ENCODE measurements at regions not wholly inside any gene's neighbourhood (a gene's known extent, or its start where the extent isn't known, plus 50 kb on each side); places are given as distances from the start of the nearest gene placed in this dataset.

GRCh38 chr7:42461537-42461936, 224.5 kb upstream of the GLI3 start:
- no peak overlapping the region for H3K4me3 ChIP-seq (ENCODE audit: low read length)
- intact Hi-C loops (cut with DNase I): no loop called here
- DNase-seq (no peak), ATAC-seq (no peak)
- H3K9me3 ChIP-seq (ENCODE audit: control insufficient read depth, low read length): no peaks in the 10 kb centered on the region
- 88% methylated on average over 1 of the region's 1 CpG for WGBS
- no peaks in the 10 kb centered on the region for H3K4me1 ChIP-seq (ENCODE audit: control insufficient read depth, insufficient read depth, low read length)
- no peak overlapping the region for H3K27ac ChIP-seq (ENCODE audit: low read length)
- H3K27me3 ChIP-seq (ENCODE audit: control insufficient read depth, insufficient read depth): no peaks in the 10 kb centered on the region

DNA sequence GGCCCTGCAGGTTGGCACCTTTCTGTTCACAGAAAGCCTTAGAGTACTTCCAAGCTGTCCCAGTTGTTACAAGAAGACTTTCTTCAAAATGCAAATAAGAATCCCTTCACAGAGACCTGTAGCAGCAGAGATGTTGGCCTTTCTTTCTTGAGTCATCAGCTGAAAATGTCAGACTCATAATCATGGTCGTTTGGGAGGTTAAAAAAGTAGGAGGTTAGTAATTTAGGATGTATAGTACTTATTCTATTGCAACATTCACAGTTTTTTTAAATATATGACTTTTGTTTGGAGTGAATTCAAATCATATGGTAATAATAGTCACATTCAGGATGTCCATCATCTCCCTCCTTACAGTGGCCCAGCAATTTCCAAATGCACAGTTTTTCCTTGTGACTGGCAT, 223.9 kb upstream of the GLI3 start:
- H3K27me3 ChIP-seq (ENCODE audit: control insufficient read depth, insufficient read depth): no peaks in the 10 kb centered on the region
- H3K9me3 ChIP-seq (ENCODE audit: control insufficient read depth, low read length): no peaks in the 10 kb centered on the region
- H3K27ac ChIP-seq (ENCODE audit: low read length): no peak overlapping the region
- H3K4me3 ChIP-seq (ENCODE audit: low read length): no peak overlapping the region
- 57% methylated on average over 1 of the region's 1 CpG for WGBS
- DNase-seq (no peak), ATAC-seq (no peak)
- H3K4me1 ChIP-seq (ENCODE audit: control insufficient read depth, insufficient read depth, low read length): no peaks in the 10 kb centered on the region
- intact Hi-C loops (cut with DNase I): no loop called here

DNA sequence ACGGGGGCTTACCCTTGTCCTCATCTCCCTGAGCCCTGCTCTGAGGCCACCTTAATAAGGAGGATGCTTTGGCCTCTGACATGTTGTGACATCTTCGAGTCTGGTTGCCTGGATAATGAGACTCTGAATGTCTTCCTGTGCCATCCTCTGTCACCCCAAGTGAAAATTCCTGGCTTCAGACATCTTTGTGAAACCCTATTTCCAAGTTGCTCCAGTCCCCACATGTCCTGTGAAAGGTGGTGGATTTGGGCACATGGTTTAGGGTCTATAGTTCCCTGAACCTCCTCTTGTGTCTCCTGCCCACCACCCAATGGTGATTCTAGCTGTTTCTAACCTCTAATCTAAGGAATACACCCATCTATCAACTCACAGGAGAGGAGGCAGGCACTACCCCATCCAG, 223.1 kb upstream of the GLI3 start:
- H3K27ac ChIP-seq (ENCODE audit: low read length): no peak overlapping the region
- H3K9me3 ChIP-seq (ENCODE audit: control insufficient read depth, low read length): no peaks in the 10 kb centered on the region
- ATAC-seq (no peak), DNase-seq (no peak)
- intact Hi-C loops (cut with DNase I): no loop called here
- WGBS: 70% methylated on average over 2 of the region's 2 CpGs
- H3K4me1 ChIP-seq (ENCODE audit: control insufficient read depth, insufficient read depth, low read length): no peaks in the 10 kb centered on the region
- no peak overlapping the region for H3K4me3 ChIP-seq (ENCODE audit: low read length)
- H3K27me3 ChIP-seq (ENCODE audit: control insufficient read depth, insufficient read depth): no peaks in the 10 kb centered on the region

- DNase-seq (no peak), ATAC-seq (no peak)
- Histone ChIP-seq H3K4me1 (ENCODE audit: control insufficient read depth, insufficient read depth, low read length) (no peaks in the 10 kb centered on the region), H3K9me3 (ENCODE audit: control insufficient read depth, low read length) (no peaks in the 10 kb centered on the region), H3K27ac (ENCODE audit: low read length) (no peak overlapping the region), H3K4me3 (ENCODE audit: low read length) (no peak overlapping the region), H3K27me3 (ENCODE audit: control insufficient read depth, insufficient read depth) (no peaks in the 10 kb centered on the region)
- WGBS: 65% methylated on average over 3 of the region's 3 CpGs
- intact Hi-C loops (cut with DNase I): no loop called here
Measured at GRCh38 chr7:42457663-42458062, 220.7 kb upstream of the GLI3 start.

GRCh38 chr7:42456756-42457276, 219.8 kb upstream of the GLI3 start:
- WGBS: 64% methylated on average over 4 of the region's 4 CpGs
- Histone ChIP-seq H3K4me1 (ENCODE audit: control insufficient read depth, insufficient read depth, low read length) (no peaks in the 10 kb centered on the region), H3K27ac (ENCODE audit: low read length) (no peak overlapping the region), H3K9me3 (ENCODE audit: control insufficient read depth, low read length) (no peaks in the 10 kb centered on the region), H3K4me3 (ENCODE audit: low read length) (no peak overlapping the region), H3K27me3 (ENCODE audit: control insufficient read depth, insufficient read depth) (no peaks in the 10 kb centered on the region)
- DNase-seq (no peak), ATAC-seq (no peak)
- intact Hi-C loops (cut with DNase I): no loop called here

DNA sequence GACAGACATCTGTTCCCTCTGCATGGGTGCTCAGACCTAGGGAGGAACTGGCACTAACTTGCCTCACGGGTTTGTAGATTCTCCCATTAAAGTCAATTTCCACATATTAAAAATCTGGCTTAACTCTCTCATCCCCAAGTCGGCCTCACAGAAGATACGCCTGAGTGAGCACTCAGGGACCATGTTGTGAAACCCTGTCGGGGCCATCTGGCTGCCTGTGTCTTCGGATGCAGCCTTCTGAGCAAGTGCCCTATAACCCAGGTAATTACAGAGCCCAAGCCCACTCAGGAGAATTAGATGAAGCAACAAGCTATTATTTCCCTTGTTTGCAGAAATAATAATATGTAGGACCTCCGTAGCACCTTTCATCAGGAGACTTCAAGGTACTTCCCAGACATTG, 219.3 kb upstream of the GLI3 start:
- no peak overlapping the region for H3K27ac ChIP-seq (ENCODE audit: low read length)
- no peak overlapping the region for H3K4me3 ChIP-seq (ENCODE audit: low read length)
- no peaks in the 10 kb centered on the region for H3K27me3 ChIP-seq (ENCODE audit: control insufficient read depth, insufficient read depth)
- DNase-seq (no peak), ATAC-seq (no peak)
- no peaks in the 10 kb centered on the region for H3K9me3 ChIP-seq (ENCODE audit: control insufficient read depth, low read length)
- WGBS: 81% methylated on average over 6 of the region's 6 CpGs
- intact Hi-C loops (cut with DNase I): no loop called here
- H3K4me1 ChIP-seq (ENCODE audit: control insufficient read depth, insufficient read depth, low read length): no peaks in the 10 kb centered on the region

DNA sequence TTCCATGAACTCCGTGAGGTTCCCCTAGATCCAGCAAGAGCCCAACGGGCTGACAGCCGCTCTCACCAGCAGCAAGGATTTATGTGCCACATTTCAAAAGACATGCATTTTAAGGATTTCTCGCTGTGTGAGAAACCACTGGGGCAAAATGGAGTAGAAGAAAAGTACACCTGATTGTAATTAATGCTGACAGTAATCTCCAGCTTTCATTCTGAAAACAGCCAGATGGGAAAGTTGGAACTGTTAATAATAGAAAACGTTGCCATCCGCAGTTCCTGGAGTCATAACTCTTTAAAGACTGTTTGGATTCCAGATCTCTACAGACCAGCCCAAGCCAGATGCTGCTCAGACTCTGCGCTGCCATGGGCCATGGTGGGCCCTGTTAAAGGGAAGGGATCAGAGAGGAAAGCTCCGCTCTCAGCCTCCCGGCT, 216.9 kb upstream of the GLI3 start:
- no peak for ATAC-seq
- 71% methylated on average over 9 of the region's 9 CpGs for WGBS
- intact Hi-C loops (cut with DNase I): no loop called here
- Histone ChIP-seq H3K4me1 (ENCODE audit: control insufficient read depth, insufficient read depth, low read length) (no peaks in the 10 kb centered on the region), H3K27ac (ENCODE audit: low read length) (no peak overlapping the region), H3K4me3 (ENCODE audit: low read length) (no peak overlapping the region), H3K9me3 (ENCODE audit: control insufficient read depth, low read length) (no peaks in the 10 kb centered on the region), H3K27me3 (ENCODE audit: control insufficient read depth, insufficient read depth) (no peaks in the 10 kb centered on the region)
- no peak for DNase-seq

DNA sequence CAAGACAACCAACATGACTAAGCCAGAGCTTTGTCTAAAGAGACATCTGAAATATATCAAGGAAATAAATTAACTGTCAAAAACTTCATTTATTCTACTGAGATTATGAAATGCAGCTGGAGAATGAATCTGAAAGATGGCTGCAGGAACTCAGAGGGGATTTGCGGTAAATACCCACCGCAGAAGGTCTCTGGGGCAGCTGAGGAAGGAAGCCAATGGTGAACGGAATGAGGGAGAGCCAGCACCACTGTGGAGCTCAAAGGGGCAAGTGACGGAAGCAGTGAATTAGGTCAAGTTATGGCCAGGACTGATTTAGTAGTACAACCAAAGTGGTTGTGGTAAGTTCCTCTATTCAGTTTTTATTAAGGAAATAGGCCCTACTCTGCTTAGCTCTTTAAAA, 215.3 kb upstream of the GLI3 start:
- Histone ChIP-seq H3K27me3 (ENCODE audit: control insufficient read depth, insufficient read depth) (no peaks in the 10 kb centered on the region), H3K27ac (ENCODE audit: low read length) (no peak overlapping the region), H3K4me3 (ENCODE audit: low read length) (no peak overlapping the region), H3K9me3 (ENCODE audit: control insufficient read depth, low read length) (no peaks in the 10 kb centered on the region), H3K4me1 (ENCODE audit: control insufficient read depth, insufficient read depth, low read length) (no peaks in the 10 kb centered on the region)
- intact Hi-C loops (cut with DNase I): no loop called here
- 86% methylated on average over 4 of the region's 4 CpGs for WGBS
- no peak for DNase-seq
- no peak for ATAC-seq

- DNase-seq (no peak), ATAC-seq (no peak)
- Histone ChIP-seq H3K4me3 (ENCODE audit: low read length) (no peak overlapping the region), H3K9me3 (ENCODE audit: control insufficient read depth, low read length) (no peaks in the 10 kb centered on the region), H3K27me3 (ENCODE audit: control insufficient read depth, insufficient read depth) (no peaks in the 10 kb centered on the region), H3K27ac (ENCODE audit: low read length) (no peak overlapping the region), H3K4me1 (ENCODE audit: control insufficient read depth, insufficient read depth, low read length) (no peaks in the 10 kb centered on the region)
- intact Hi-C loops (cut with DNase I): no loop called here
- WGBS: 91% methylated on average over 5 of the region's 5 CpGs
Measured at GRCh38 chr7:42449431-42449830, 212.4 kb upstream of the GLI3 start.

GRCh38 chr7:42448901-42449300, 211.9 kb upstream of the GLI3 start:
- no peak for DNase-seq
- no peaks in the 10 kb centered on the region for H3K4me1 ChIP-seq (ENCODE audit: control insufficient read depth, insufficient read depth, low read length)

GRCh38 chr7:42445691-42446090, 208.7 kb upstream of the GLI3 start:
- Histone ChIP-seq H3K27me3 (ENCODE audit: control insufficient read depth, insufficient read depth) (no peaks in the 10 kb centered on the region), H3K9me3 (ENCODE audit: control insufficient read depth, low read length) (no peaks in the 10 kb centered on the region), H3K4me3 (ENCODE audit: low read length) (no peak overlapping the region), H3K4me1 (ENCODE audit: control insufficient read depth, insufficient read depth, low read length) (no peaks in the 10 kb centered on the region), H3K27ac (ENCODE audit: low read length) (no peak overlapping the region)
- intact Hi-C loops (cut with DNase I): no loop called here
- DNase-seq (no peak), ATAC-seq (no peak)

More at GRCh38 chr7:42448901-42449300, 211.9 kb upstream of the GLI3 start:
- Histone ChIP-seq H3K4me3 (ENCODE audit: low read length) (no peak overlapping the region), H3K27me3 (ENCODE audit: control insufficient read depth, insufficient read depth) (no peaks in the 10 kb centered on the region), H3K9me3 (ENCODE audit: control insufficient read depth, low read length) (no peaks in the 10 kb centered on the region), H3K27ac (ENCODE audit: low read length) (no peak overlapping the region)
- 53% methylated on average over 1 of the region's 1 CpG for WGBS
- no peak for ATAC-seq
- intact Hi-C loops (cut with DNase I): no loop called here

DNA sequence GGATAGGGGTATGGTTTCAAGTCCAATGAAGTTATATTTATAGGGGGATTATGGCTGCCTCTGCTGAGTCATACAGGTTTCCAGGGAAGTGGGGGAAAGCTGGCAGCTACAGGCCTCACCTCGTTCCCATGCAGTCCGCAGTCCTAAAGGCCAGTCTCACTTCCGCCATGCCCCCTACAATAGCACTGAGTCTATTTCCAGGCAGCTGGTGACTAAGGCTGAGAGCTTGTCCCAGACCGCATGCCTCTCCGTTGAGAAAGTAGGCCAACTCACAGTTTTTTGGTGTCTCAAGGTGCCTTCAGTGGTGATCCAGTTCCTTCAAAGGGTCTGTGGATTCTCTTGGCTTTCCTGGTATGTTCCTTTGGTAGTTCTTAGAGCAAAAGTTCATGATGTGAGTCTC, 203.9 kb upstream of the GLI3 start:
- no peak overlapping the region for H3K4me3 ChIP-seq (ENCODE audit: low read length)
- no peaks in the 10 kb centered on the region for H3K9me3 ChIP-seq (ENCODE audit: control insufficient read depth, low read length)
- H3K4me1 ChIP-seq (ENCODE audit: control insufficient read depth, insufficient read depth, low read length): no peaks in the 10 kb centered on the region
- intact Hi-C loops (cut with DNase I): no loop called here
- H3K27ac ChIP-seq (ENCODE audit: low read length): no peak overlapping the region
- DNase-seq (no peak), ATAC-seq (no peak)
- WGBS: 92% methylated on average over 5 of the region's 5 CpGs
- H3K27me3 ChIP-seq (ENCODE audit: control insufficient read depth, insufficient read depth): no peaks in the 10 kb centered on the region
